ENCODE measurements at regions not wholly inside any gene's neighbourhood (a gene's known extent, or its start where the extent isn't known, plus 50 kb on each side); places are given as distances from the start of the nearest gene placed in this dataset.

- no peaks in the 10 kb centered on the region for H3K9me3 ChIP-seq (ENCODE audit: control insufficient read depth, insufficient read depth, low read length)
- H3K4me3 ChIP-seq (ENCODE audit: low read depth, low read length), result no peak overlapping the region
- DNase-seq (ENCODE audit: low read depth, low spot score), result no peak
- ChIA-PET POLR2A (no interaction called here), CTCF (interaction anchor here (0.6 to 1.8 kb wide), 4 partner anchors 71 to 1097 kb away, joined by 3 to 12 read pairs (median 4); no protein-coding TSS in a partner anchor)
- TF ChIP-seq, protein P1, sequence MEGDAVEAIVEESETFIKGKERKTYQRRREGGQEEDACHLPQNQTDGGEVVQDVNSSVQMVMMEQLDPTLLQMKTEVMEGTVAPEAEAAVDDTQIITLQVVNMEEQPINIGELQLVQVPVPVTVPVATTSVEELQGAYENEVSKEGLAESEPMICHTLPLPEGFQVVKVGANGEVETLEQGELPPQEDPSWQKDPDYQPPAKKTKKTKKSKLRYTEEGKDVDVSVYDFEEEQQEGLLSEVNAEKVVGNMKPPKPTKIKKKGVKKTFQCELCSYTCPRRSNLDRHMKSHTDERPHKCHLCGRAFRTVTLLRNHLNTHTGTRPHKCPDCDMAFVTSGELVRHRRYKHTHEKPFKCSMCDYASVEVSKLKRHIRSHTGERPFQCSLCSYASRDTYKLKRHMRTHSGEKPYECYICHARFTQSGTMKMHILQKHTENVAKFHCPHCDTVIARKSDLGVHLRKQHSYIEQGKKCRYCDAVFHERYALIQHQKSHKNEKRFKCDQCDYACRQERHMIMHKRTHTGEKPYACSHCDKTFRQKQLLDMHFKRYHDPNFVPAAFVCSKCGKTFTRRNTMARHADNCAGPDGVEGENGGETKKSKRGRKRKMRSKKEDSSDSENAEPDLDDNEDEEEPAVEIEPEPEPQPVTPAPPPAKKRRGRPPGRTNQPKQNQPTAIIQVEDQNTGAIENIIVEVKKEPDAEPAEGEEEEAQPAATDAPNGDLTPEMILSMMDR (IDR thresholded peaks at IDR 0.05; ENCODE audit: low read depth, low read length), result peak; percentile 49
- H3K27ac ChIP-seq (ENCODE audit: low read depth, low read length), result no peak overlapping the region
- H3K27me3 ChIP-seq (ENCODE audit: control insufficient read depth, insufficient read depth, low read length), result no peaks in the 10 kb centered on the region
These were observed 453.3 kb downstream of the KCNJ2 start for GRCh38 chr17:70622368-70623260.

DNA sequence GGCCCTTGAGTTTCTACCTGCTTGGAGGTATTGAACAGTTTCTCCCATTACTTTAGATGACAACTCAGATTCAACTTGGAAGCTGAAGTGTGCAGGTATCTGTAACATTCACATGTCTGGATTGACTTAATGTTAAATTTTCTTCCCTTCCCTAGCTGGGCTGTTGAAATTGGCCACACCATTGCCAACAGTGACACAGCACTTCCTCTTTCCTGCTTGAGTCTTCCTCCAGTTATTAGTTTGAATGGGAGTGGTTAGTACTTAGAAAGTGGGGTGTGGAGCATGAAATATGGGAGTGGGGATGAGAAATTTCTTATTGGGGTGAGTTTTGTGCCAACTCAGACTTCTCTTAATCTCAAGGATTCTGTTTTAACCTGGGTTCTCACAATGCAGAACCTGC is 454.9 kb downstream of the KCNJ2 start:
- Histone ChIP-seq H3K4me3 (ENCODE audit: low read depth, low read length) (no peak overlapping the region), H3K27ac (ENCODE audit: low read depth, low read length) (no peak overlapping the region), H3K27me3 (ENCODE audit: control insufficient read depth, insufficient read depth, low read length) (no peaks in the 10 kb centered on the region), H3K9me3 (ENCODE audit: control insufficient read depth, insufficient read depth, low read length) (no peaks in the 10 kb centered on the region)
- ChIA-PET CTCF (interaction anchor here (0.6 kb wide), 1 partner anchor 430 kb away, joined by 3 read pairs; no protein-coding TSS in a partner anchor), POLR2A (interaction anchor here (0.6 kb wide), 1 partner anchor 329 kb away, joined by 3 read pairs; no protein-coding TSS in a partner anchor)
- TF ChIP-seq, protein P1 (IDR thresholded peaks at IDR 0.05; ENCODE audit: low read depth, low read length), result no peak
- no peak for DNase-seq (ENCODE audit: low read depth, low spot score)

GRCh38 chr17:70629902-70630301 is 460.6 kb downstream of the KCNJ2 start:
- Histone ChIP-seq H3K4me3 (ENCODE audit: low read depth, low read length) (no peak overlapping the region), H3K27me3 (ENCODE audit: control insufficient read depth, insufficient read depth, low read length) (no peaks in the 10 kb centered on the region), H3K9me3 (ENCODE audit: control insufficient read depth, insufficient read depth, low read length) (no peaks in the 10 kb centered on the region), H3K27ac (ENCODE audit: low read depth, low read length) (no peak overlapping the region)
- POLR2A ChIA-PET, result no interaction called here
- TF ChIP-seq, protein P1 (IDR thresholded peaks at IDR 0.05; ENCODE audit: low read depth, low read length), result peak; percentile 38
- CTCF ChIA-PET, result interaction anchor here (0.5 to 2.1 kb wide), 6 partner anchors 78 to 1307 kb away, joined by 3 to 19 read pairs (median 6); no protein-coding TSS in a partner anchor
- no peak for DNase-seq (ENCODE audit: low read depth, low spot score)

- ChIA-PET POLR2A (no interaction called here), CTCF (no interaction called here)
- TF ChIP-seq, protein P1 (IDR thresholded peaks at IDR 0.05; ENCODE audit: low read depth, low read length), result peak; percentile 70
- Histone ChIP-seq H3K27me3 (ENCODE audit: control insufficient read depth, insufficient read depth, low read length) (no peaks in the 10 kb centered on the region), H3K4me3 (ENCODE audit: low read depth, low read length) (no peak overlapping the region), H3K9me3 (ENCODE audit: control insufficient read depth, insufficient read depth, low read length) (no peaks in the 10 kb centered on the region), H3K27ac (ENCODE audit: low read depth, low read length) (no peak overlapping the region)
- DNase-seq (ENCODE audit: low read depth, low spot score), result peak; percentile 10
These were observed 467.3 kb downstream of the KCNJ2 start for GRCh38 chr17:70636517-70637133.

GRCh38 chr17:70642059-70642458 is 472.7 kb downstream of the KCNJ2 start:
- TF ChIP-seq, protein P1 (IDR thresholded peaks at IDR 0.05; ENCODE audit: low read depth, low read length), result no peak
- POLR2A ChIA-PET, result no interaction called here
- H3K4me3 ChIP-seq (ENCODE audit: low read depth, low read length), result no peak overlapping the region
- no peak for DNase-seq (ENCODE audit: low read depth, low spot score)
- no peaks in the 10 kb centered on the region for H3K9me3 ChIP-seq (ENCODE audit: control insufficient read depth, insufficient read depth, low read length)
- CTCF ChIA-PET, result no interaction called here
- H3K27ac ChIP-seq (ENCODE audit: low read depth, low read length), result no peak overlapping the region
- no peaks in the 10 kb centered on the region for H3K27me3 ChIP-seq (ENCODE audit: control insufficient read depth, insufficient read depth, low read length)

Measured in AG04450 (cell line).